MG63 (cell line): ENCODE measurements at regions not wholly inside any gene's neighbourhood (a gene's known extent, or its start where the extent isn't known, plus 50 kb on each side); places are given as distances from the start of the nearest gene placed in this dataset.

Experiments
- DNase-seq: peaks from one replicate; pipeline ENCODE4 v3.0.0-alpha.2; 2020
- H3K27me3 ChIP-seq: fragments of 250-450 bp; sonication (Bioruptor Pico); 2 replicates; pipeline ENCODE4 v1.5.1; 2020; ENCODE audit warnings: mild to moderate bottlenecking, moderate library complexity
- H3K36me3 ChIP-seq: fragments of 250-450 bp; sonication (Bioruptor Pico); 2 replicates; pipeline ENCODE4 v1.5.1; 2020; ENCODE audit warnings: mild to moderate bottlenecking, moderate library complexity
- H3K4me3 ChIP-seq: fragments of 250-450 bp; sonication (Bioruptor Pico); 2 replicates; pipeline ENCODE4 v1.5.1; 2020; ENCODE audit warnings: mild to moderate bottlenecking, moderate library complexity
- H3K9me3 ChIP-seq: fragments of 250-450 bp; sonication (Bioruptor Pico); 2 replicates; pipeline ENCODE4 v1.5.1; 2020; ENCODE audit warnings: mild to moderate bottlenecking, moderate library complexity

GRCh38 chr5:155381654-155382053 lies 368.1 kb downstream of the KIF4B start:
- Histone ChIP-seq H3K36me3 (no peaks in the 10 kb centered on the region), H3K4me3 (no peak overlapping the region), H3K9me3 (no peaks in the 10 kb centered on the region), H3K27me3 (peaks cover 4% of the 10 kb centered on the region; the same call in 1 of the 2 replicates)
- no peak for DNase-seq

GRCh38 chr5:155389498-155389897 lies 375.9 kb downstream of the KIF4B start:
- no peak overlapping the region for H3K4me3 ChIP-seq
- no peaks in the 10 kb centered on the region for H3K27me3 ChIP-seq
- no peaks in the 10 kb centered on the region for H3K36me3 ChIP-seq
- no peaks in the 10 kb centered on the region for H3K9me3 ChIP-seq
- no peak for DNase-seq

GRCh38 chr5:155394727-155395126 lies 381.2 kb downstream of the KIF4B start:
- Histone ChIP-seq H3K4me3 (no peak overlapping the region), H3K36me3 (no peaks in the 10 kb centered on the region), H3K9me3 (no peaks in the 10 kb centered on the region), H3K27me3 (peaks cover 8% of the 10 kb centered on the region; the same call in 1 of the 2 replicates)
- no peak for DNase-seq

- H3K4me3 ChIP-seq: no peak overlapping the region
- H3K27me3 ChIP-seq: peaks cover 3% of the 10 kb centered on the region; the same call in 1 of the 2 replicates
- H3K9me3 ChIP-seq: no peaks in the 10 kb centered on the region
- DNase-seq: no peak
- no peaks in the 10 kb centered on the region for H3K36me3 ChIP-seq
Observed at GRCh38 chr5:155402927-155403640, 389.5 kb downstream of the KIF4B start.

GRCh38 chr5:155406815-155407214 lies 393.3 kb downstream of the KIF4B start:
- Histone ChIP-seq H3K4me3 (no peak overlapping the region), H3K27me3 (peaks cover 3% of the 10 kb centered on the region; the same call in 1 of the 2 replicates), H3K9me3 (no peaks in the 10 kb centered on the region), H3K36me3 (no peaks in the 10 kb centered on the region)
- no peak for DNase-seq

GRCh38 chr5:155408465-155408864 lies 394.9 kb downstream of the KIF4B start:
- no peaks in the 10 kb centered on the region for H3K9me3 ChIP-seq
- H3K36me3 ChIP-seq: no peaks in the 10 kb centered on the region
- no peak overlapping the region for H3K4me3 ChIP-seq
- peaks cover 3% of the 10 kb centered on the region; the same call in 1 of the 2 replicates for H3K27me3 ChIP-seq
- DNase-seq: no peak

GRCh38 chr5:155416765-155417164 lies 403.2 kb downstream of the KIF4B start:
- Histone ChIP-seq H3K27me3 (no peaks in the 10 kb centered on the region), H3K4me3 (no peak overlapping the region), H3K9me3 (no peaks in the 10 kb centered on the region), H3K36me3 (no peaks in the 10 kb centered on the region)
- no peak for DNase-seq

- no peak for DNase-seq
- no peak overlapping the region for H3K4me3 ChIP-seq
- no peaks in the 10 kb centered on the region for H3K9me3 ChIP-seq
Observed at GRCh38 chr5:155418960-155419579, 405.5 kb downstream of the KIF4B start.

GRCh38 chr5:155430192-155430591 lies 416.6 kb downstream of the KIF4B start:
- Histone ChIP-seq H3K27me3 (no peaks in the 10 kb centered on the region), H3K9me3 (no peaks in the 10 kb centered on the region), H3K4me3 (no peak overlapping the region), H3K36me3 (no peaks in the 10 kb centered on the region)
- DNase-seq: no peak

More at GRCh38 chr5:155418960-155419579, 405.5 kb downstream of the KIF4B start:
- H3K36me3 ChIP-seq: no peaks in the 10 kb centered on the region
- no peaks in the 10 kb centered on the region for H3K27me3 ChIP-seq

- Histone ChIP-seq H3K27me3 (no peaks in the 10 kb centered on the region), H3K9me3 (no peaks in the 10 kb centered on the region), H3K36me3 (no peaks in the 10 kb centered on the region), H3K4me3 (no peak overlapping the region)
- no peak for DNase-seq
Observed at GRCh38 chr5:155434267-155434666, 420.7 kb downstream of the KIF4B start.

GRCh38 chr5:155434681-155435080 lies 421.1 kb downstream of the KIF4B start:
- DNase-seq: no peak
- H3K9me3 ChIP-seq: no peaks in the 10 kb centered on the region
- no peaks in the 10 kb centered on the region for H3K27me3 ChIP-seq
- H3K36me3 ChIP-seq: no peaks in the 10 kb centered on the region
- H3K4me3 ChIP-seq: no peak overlapping the region

- DNase-seq: no peak
- no peaks in the 10 kb centered on the region for H3K9me3 ChIP-seq
- no peak overlapping the region for H3K4me3 ChIP-seq
- no peaks in the 10 kb centered on the region for H3K36me3 ChIP-seq
- H3K27me3 ChIP-seq: no peaks in the 10 kb centered on the region
Observed at GRCh38 chr5:155441849-155442248, 428.3 kb downstream of the KIF4B start.

GRCh38 chr5:155451106-155451505 lies 437.6 kb downstream of the KIF4B start:
- no peak for DNase-seq
- H3K27me3 ChIP-seq: no peaks in the 10 kb centered on the region
- no peak overlapping the region for H3K4me3 ChIP-seq
- H3K36me3 ChIP-seq: no peaks in the 10 kb centered on the region
- H3K9me3 ChIP-seq: no peaks in the 10 kb centered on the region

- Histone ChIP-seq H3K4me3 (no peak overlapping the region), H3K27me3 (no peaks in the 10 kb centered on the region), H3K36me3 (no peaks in the 10 kb centered on the region), H3K9me3 (no peaks in the 10 kb centered on the region)
- no peak for DNase-seq
Observed at GRCh38 chr5:155455791-155456514, 442.4 kb downstream of the KIF4B start.

GRCh38 chr5:155459889-155460500 lies 446.4 kb downstream of the KIF4B start:
- no peaks in the 10 kb centered on the region for H3K9me3 ChIP-seq
- DNase-seq: no peak
- no peak overlapping the region for H3K4me3 ChIP-seq
- no peaks in the 10 kb centered on the region for H3K36me3 ChIP-seq
- no peaks in the 10 kb centered on the region for H3K27me3 ChIP-seq

- no peak for DNase-seq
- no peaks in the 10 kb centered on the region for H3K27me3 ChIP-seq
- H3K36me3 ChIP-seq: no peaks in the 10 kb centered on the region
- H3K9me3 ChIP-seq: no peaks in the 10 kb centered on the region
- H3K4me3 ChIP-seq: no peak overlapping the region
Observed at GRCh38 chr5:155460501-155460931, 447.0 kb downstream of the KIF4B start.

- DNase-seq: no peak
- Histone ChIP-seq H3K27me3 (no peaks in the 10 kb centered on the region), H3K9me3 (no peaks in the 10 kb centered on the region), H3K4me3 (no peak overlapping the region), H3K36me3 (no peaks in the 10 kb centered on the region)
Observed at GRCh38 chr5:155461304-155461703, 447.7 kb downstream of the KIF4B start.
